ENCODE measurements at regions not wholly inside any gene's neighbourhood (a gene's known extent, or its start where the extent isn't known, plus 50 kb on each side); places are given as distances from the start of the nearest gene placed in this dataset.

GRCh38 chr20:23231561-23232218 is 118.9 kb upstream of the NXT1 start:
- no peak for DNase-seq (ENCODE audit: low spot score)
- no peaks in the 10 kb centered on the region for H3K4me1 ChIP-seq (replicated peaks)
- TF ChIP-seq CTCF (IDR thresholded peaks at IDR 0.05), result no peak
- no peak for TF ChIP-seq POLR2A (IDR thresholded peaks at IDR 0.05)
- no peak for TF ChIP-seq POLR2AphosphoS5 (IDR thresholded peaks at IDR 0.05)
- no peaks in the 10 kb centered on the region for H3K9me3 ChIP-seq
- H3K27ac ChIP-seq, result no peak overlapping the region
- intact Hi-C loops (cut with DNase I), result no loop called here
- H3K4me3 ChIP-seq, result no peak overlapping the region
- no peaks in the 10 kb centered on the region for H3K36me3 ChIP-seq
- 97% methylated on average over 6 of the region's 6 CpGs for WGBS
- no peaks in the 10 kb centered on the region for H3K27me3 ChIP-seq (replicated peaks; ENCODE audit: insufficient read depth)

GRCh38 chr20:23230766-23231385 is 119.7 kb upstream of the NXT1 start:
- DNase-seq (ENCODE audit: low spot score), result no peak
- no peaks in the 10 kb centered on the region for H3K27me3 ChIP-seq (replicated peaks; ENCODE audit: insufficient read depth)
- intact Hi-C loops (cut with DNase I), result no loop called here

GRCh38 chr20:23229989-23230388 is 120.6 kb upstream of the NXT1 start:
- DNase-seq (ENCODE audit: low spot score), result no peak
- Histone ChIP-seq H3K9me3 (no peaks in the 10 kb centered on the region), H3K4me1 (replicated peaks) (no peaks in the 10 kb centered on the region), H3K4me3 (no peak overlapping the region), H3K27ac (no peak overlapping the region), H3K27me3 (replicated peaks; ENCODE audit: insufficient read depth) (no peaks in the 10 kb centered on the region), H3K36me3 (no peaks in the 10 kb centered on the region)
- TF ChIP-seq POLR2AphosphoS5 (IDR thresholded peaks at IDR 0.05) (no peak), POLR2A (IDR thresholded peaks at IDR 0.05) (no peak), CTCF (IDR thresholded peaks at IDR 0.05) (no peak)
- intact Hi-C loops (cut with DNase I), result no loop called here
- WGBS, result 88% methylated on average over 3 of the region's 3 CpGs

More at GRCh38 chr20:23230766-23231385, 119.7 kb upstream of the NXT1 start:
- Histone ChIP-seq H3K27ac (no peak overlapping the region), H3K4me1 (replicated peaks) (no peaks in the 10 kb centered on the region), H3K4me3 (no peak overlapping the region), H3K36me3 (no peaks in the 10 kb centered on the region), H3K9me3 (no peaks in the 10 kb centered on the region)
- TF ChIP-seq POLR2A (IDR thresholded peaks at IDR 0.05) (no peak), CTCF (IDR thresholded peaks at IDR 0.05) (no peak), POLR2AphosphoS5 (IDR thresholded peaks at IDR 0.05) (no peak)
- 81% methylated on average over 16 of the region's 16 CpGs for WGBS

- DNase-seq (ENCODE audit: low spot score), result no peak
- Histone ChIP-seq H3K9me3 (no peaks in the 10 kb centered on the region), H3K4me3 (no peak overlapping the region), H3K4me1 (replicated peaks) (no peaks in the 10 kb centered on the region), H3K27me3 (replicated peaks; ENCODE audit: insufficient read depth) (no peaks in the 10 kb centered on the region), H3K36me3 (no peaks in the 10 kb centered on the region), H3K27ac (no peak overlapping the region)
- intact Hi-C loops (cut with DNase I), result no loop called here
- TF ChIP-seq CTCF (IDR thresholded peaks at IDR 0.05), result no peak
- TF ChIP-seq POLR2AphosphoS5 (IDR thresholded peaks at IDR 0.05), result no peak
- no peak for TF ChIP-seq POLR2A (IDR thresholded peaks at IDR 0.05)
- 41% methylated on average over 3 of the region's 3 CpGs for WGBS
Observed at GRCh38 chr20:23228912-23229311, 121.7 kb upstream of the NXT1 start.

- TF ChIP-seq POLR2AphosphoS5 (IDR thresholded peaks at IDR 0.05), result no peak
- no peak for TF ChIP-seq CTCF (IDR thresholded peaks at IDR 0.05)
- TF ChIP-seq POLR2A (IDR thresholded peaks at IDR 0.05), result no peak
- no peak overlapping the region for H3K4me3 ChIP-seq
- DNase-seq (ENCODE audit: low spot score), result no peak
- H3K4me1 ChIP-seq (replicated peaks), result no peaks in the 10 kb centered on the region
- no peaks in the 10 kb centered on the region for H3K9me3 ChIP-seq
- no peak overlapping the region for H3K27ac ChIP-seq
- H3K27me3 ChIP-seq (replicated peaks; ENCODE audit: insufficient read depth), result no peaks in the 10 kb centered on the region
- H3K36me3 ChIP-seq, result no peaks in the 10 kb centered on the region
- 79% methylated on average over 7 of the region's 7 CpGs for WGBS
- intact Hi-C loops (cut with DNase I), result no loop called here
Observed at GRCh38 chr20:23227976-23228375, 122.6 kb upstream of the NXT1 start.
